ENCODE measurements at regions not wholly inside any gene's neighbourhood (a gene's known extent, or its start where the extent isn't known, plus 50 kb on each side); places are given as distances from the start of the nearest gene placed in this dataset.

DNA sequence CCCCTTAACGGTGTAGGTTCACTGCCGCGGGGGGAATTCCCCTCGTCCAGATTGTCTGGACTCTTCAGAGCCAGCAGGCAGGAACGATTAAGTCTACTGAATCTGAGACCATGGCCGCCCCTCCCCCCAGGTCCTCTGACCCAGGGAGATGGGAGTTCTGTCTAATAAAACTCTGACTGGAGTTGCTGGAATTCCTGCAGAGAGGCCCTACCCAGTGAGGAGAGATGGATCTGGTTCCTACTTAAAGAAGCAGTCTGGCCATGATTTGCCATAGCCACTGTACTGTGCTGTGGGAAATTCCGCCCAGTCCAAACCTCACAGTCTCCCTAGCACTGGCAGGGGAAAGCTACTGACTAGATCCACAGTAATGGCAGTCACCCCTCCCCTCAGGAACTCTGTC is 237.7 kb upstream of the RASA1 start:
- TF ChIP-seq, protein P1, sequence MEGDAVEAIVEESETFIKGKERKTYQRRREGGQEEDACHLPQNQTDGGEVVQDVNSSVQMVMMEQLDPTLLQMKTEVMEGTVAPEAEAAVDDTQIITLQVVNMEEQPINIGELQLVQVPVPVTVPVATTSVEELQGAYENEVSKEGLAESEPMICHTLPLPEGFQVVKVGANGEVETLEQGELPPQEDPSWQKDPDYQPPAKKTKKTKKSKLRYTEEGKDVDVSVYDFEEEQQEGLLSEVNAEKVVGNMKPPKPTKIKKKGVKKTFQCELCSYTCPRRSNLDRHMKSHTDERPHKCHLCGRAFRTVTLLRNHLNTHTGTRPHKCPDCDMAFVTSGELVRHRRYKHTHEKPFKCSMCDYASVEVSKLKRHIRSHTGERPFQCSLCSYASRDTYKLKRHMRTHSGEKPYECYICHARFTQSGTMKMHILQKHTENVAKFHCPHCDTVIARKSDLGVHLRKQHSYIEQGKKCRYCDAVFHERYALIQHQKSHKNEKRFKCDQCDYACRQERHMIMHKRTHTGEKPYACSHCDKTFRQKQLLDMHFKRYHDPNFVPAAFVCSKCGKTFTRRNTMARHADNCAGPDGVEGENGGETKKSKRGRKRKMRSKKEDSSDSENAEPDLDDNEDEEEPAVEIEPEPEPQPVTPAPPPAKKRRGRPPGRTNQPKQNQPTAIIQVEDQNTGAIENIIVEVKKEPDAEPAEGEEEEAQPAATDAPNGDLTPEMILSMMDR (conservative IDR thresholded peaks at IDR 0.05) = no peak
- no peak for TF ChIP-seq ZFX (IDR thresholded peaks at IDR 0.05)
